ENCODE measurements at regions not wholly inside any gene's neighbourhood (a gene's known extent, or its start where the extent isn't known, plus 50 kb on each side); places are given as distances from the start of the nearest gene placed in this dataset.

DNA sequence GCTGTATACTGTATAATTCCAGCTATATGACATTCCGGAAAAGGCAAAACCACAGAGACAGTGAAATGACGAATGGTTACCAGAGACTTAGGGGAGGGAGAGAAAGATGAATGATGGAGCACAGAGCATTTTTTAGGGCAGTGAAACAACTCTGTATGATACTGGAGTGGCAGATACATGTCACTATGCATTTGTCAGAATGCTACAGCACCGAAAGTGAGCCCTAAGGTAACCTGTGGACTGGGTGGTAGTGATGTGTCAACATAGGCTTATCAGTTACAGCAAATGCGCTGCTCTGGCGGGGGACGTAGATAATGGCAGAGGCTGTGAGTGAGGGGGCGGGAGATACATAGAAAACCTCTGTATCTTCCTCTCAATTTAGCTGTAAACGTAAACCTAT is 201.3 kb upstream of the SSTR4 start:
- Histone ChIP-seq H3K9me3 (no peaks in the 10 kb centered on the region), H3F3A (replicated peaks; ENCODE audit: insufficient read depth) (no peaks in the 10 kb centered on the region), H3K4me3 (ENCODE audit: low read depth in 2 of 2, low read length in 1 of 2) (no peak overlapping the region), H3K9ac (no peak overlapping the region), H3K36me3 (replicated peaks in 1 of 2; ENCODE audit: control insufficient read depth in 1 of 2, insufficient read depth in 2 of 2, low read length in 1 of 2) (no peaks in the 10 kb centered on the region), H3K79me2 (ENCODE audit: insufficient read depth) (no peaks in the 10 kb centered on the region), H3K4me2 (0 out of 2 replicates have a peak overlapping the region, but pooled peaks have one; percentile 20), H2AFZ (ENCODE audit: low read depth) (no peak overlapping the region), H3K4me1 (ENCODE audit: control insufficient read depth in 1 of 2, insufficient read depth in 2 of 2, low read depth in 1 of 2, low read length in 1 of 2) (no peaks in the 10 kb centered on the region), H3K9me2 (no peaks in the 10 kb centered on the region), H4K20me1 (ENCODE audit: insufficient read depth) (no peaks in the 10 kb centered on the region), H3K27ac (ENCODE audit: low read depth in 2 of 2, low read length in 1 of 2) (no peak overlapping the region), H3K27me3 (ENCODE audit: insufficient read depth) (peaks cover 13% of the 10 kb centered on the region; the same call in 1 of the 2 replicates)
- 11% methylated on average over 8 of the region's 8 CpGs for WGBS (ENCODE audit: low lambda C conversion rate)
- no peak for DNase-seq
- ChIA-PET CTCF (no interaction called here), POLR2A (no interaction called here)
- no peak for TF ChIP-seq JUND (IDR thresholded peaks at IDR 0.05)
- TF ChIP-seq EP300 (IDR thresholded peaks at IDR 0.05; ENCODE audit: borderline replicate concordance in 1 of 2, low read depth in 1 of 2, low read length in 1 of 2), result no peak
- TF ChIP-seq RFX5 (IDR thresholded peaks at IDR 0.05; ENCODE audit: low read length), result no peak
- TF ChIP-seq SIN3A (IDR thresholded peaks at IDR 0.05; ENCODE audit: borderline replicate concordance, low read depth, low read length), result no peak
- TF ChIP-seq, protein P1, sequence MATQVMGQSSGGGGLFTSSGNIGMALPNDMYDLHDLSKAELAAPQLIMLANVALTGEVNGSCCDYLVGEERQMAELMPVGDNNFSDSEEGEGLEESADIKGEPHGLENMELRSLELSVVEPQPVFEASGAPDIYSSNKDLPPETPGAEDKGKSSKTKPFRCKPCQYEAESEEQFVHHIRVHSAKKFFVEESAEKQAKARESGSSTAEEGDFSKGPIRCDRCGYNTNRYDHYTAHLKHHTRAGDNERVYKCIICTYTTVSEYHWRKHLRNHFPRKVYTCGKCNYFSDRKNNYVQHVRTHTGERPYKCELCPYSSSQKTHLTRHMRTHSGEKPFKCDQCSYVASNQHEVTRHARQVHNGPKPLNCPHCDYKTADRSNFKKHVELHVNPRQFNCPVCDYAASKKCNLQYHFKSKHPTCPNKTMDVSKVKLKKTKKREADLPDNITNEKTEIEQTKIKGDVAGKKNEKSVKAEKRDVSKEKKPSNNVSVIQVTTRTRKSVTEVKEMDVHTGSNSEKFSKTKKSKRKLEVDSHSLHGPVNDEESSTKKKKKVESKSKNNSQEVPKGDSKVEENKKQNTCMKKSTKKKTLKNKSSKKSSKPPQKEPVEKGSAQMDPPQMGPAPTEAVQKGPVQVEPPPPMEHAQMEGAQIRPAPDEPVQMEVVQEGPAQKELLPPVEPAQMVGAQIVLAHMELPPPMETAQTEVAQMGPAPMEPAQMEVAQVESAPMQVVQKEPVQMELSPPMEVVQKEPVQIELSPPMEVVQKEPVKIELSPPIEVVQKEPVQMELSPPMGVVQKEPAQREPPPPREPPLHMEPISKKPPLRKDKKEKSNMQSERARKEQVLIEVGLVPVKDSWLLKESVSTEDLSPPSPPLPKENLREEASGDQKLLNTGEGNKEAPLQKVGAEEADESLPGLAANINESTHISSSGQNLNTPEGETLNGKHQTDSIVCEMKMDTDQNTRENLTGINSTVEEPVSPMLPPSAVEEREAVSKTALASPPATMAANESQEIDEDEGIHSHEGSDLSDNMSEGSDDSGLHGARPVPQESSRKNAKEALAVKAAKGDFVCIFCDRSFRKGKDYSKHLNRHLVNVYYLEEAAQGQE (IDR thresholded peaks at IDR 0.05; ENCODE audit: low read depth, low read length), result no peak
- TF ChIP-seq, protein P2, sequence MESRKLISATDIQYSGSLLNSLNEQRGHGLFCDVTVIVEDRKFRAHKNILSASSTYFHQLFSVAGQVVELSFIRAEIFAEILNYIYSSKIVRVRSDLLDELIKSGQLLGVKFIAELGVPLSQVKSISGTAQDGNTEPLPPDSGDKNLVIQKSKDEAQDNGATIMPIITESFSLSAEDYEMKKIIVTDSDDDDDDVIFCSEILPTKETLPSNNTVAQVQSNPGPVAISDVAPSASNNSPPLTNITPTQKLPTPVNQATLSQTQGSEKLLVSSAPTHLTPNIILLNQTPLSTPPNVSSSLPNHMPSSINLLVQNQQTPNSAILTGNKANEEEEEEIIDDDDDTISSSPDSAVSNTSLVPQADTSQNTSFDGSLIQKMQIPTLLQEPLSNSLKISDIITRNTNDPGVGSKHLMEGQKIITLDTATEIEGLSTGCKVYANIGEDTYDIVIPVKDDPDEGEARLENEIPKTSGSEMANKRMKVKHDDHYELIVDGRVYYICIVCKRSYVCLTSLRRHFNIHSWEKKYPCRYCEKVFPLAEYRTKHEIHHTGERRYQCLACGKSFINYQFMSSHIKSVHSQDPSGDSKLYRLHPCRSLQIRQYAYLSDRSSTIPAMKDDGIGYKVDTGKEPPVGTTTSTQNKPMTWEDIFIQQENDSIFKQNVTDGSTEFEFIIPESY (IDR thresholded peaks at IDR 0.05; ENCODE audit: borderline replicate concordance, low read depth), result no peak
- no peak for TF ChIP-seq GABPA (IDR thresholded peaks at IDR 0.05; ENCODE audit: low read depth)
- TF ChIP-seq MXI1 (IDR thresholded peaks at IDR 0.05; ENCODE audit: low read depth, low read length), result no peak
- TF ChIP-seq, protein P3, sequence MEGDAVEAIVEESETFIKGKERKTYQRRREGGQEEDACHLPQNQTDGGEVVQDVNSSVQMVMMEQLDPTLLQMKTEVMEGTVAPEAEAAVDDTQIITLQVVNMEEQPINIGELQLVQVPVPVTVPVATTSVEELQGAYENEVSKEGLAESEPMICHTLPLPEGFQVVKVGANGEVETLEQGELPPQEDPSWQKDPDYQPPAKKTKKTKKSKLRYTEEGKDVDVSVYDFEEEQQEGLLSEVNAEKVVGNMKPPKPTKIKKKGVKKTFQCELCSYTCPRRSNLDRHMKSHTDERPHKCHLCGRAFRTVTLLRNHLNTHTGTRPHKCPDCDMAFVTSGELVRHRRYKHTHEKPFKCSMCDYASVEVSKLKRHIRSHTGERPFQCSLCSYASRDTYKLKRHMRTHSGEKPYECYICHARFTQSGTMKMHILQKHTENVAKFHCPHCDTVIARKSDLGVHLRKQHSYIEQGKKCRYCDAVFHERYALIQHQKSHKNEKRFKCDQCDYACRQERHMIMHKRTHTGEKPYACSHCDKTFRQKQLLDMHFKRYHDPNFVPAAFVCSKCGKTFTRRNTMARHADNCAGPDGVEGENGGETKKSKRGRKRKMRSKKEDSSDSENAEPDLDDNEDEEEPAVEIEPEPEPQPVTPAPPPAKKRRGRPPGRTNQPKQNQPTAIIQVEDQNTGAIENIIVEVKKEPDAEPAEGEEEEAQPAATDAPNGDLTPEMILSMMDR (IDR thresholded peaks at IDR 0.05), result no peak
- no peak for TF ChIP-seq SMC3 (IDR thresholded peaks at IDR 0.05; ENCODE audit: low read depth, low read length)
- TF ChIP-seq, protein P4, sequence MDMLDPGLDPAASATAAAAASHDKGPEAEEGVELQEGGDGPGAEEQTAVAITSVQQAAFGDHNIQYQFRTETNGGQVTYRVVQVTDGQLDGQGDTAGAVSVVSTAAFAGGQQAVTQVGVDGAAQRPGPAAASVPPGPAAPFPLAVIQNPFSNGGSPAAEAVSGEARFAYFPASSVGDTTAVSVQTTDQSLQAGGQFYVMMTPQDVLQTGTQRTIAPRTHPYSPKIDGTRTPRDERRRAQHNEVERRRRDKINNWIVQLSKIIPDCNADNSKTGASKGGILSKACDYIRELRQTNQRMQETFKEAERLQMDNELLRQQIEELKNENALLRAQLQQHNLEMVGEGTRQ (IDR thresholded peaks at IDR 0.05; ENCODE audit: borderline replicate concordance, low read depth, low read length), result no peak
- no peak for TF ChIP-seq FOSL2 (IDR thresholded peaks at IDR 0.05; ENCODE audit: borderline replicate concordance, low read depth)
- TF ChIP-seq EZH2phosphoT487 (IDR thresholded peaks at IDR 0.05; ENCODE audit: borderline replicate concordance, low read depth), result no peak
- no peak for TF ChIP-seq RXRA (IDR thresholded peaks at IDR 0.05; ENCODE audit: borderline replicate concordance, low read depth)
- no peak for TF ChIP-seq CHD2 (IDR thresholded peaks at IDR 0.05; ENCODE audit: low read length, partially characterized antibody)
- TF ChIP-seq, protein P5, sequence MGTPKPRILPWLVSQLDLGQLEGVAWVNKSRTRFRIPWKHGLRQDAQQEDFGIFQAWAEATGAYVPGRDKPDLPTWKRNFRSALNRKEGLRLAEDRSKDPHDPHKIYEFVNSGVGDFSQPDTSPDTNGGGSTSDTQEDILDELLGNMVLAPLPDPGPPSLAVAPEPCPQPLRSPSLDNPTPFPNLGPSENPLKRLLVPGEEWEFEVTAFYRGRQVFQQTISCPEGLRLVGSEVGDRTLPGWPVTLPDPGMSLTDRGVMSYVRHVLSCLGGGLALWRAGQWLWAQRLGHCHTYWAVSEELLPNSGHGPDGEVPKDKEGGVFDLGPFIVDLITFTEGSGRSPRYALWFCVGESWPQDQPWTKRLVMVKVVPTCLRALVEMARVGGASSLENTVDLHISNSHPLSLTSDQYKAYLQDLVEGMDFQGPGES (IDR thresholded peaks at IDR 0.05; ENCODE audit: low read depth, low read length), result no peak
- no peak for TF ChIP-seq TEAD4 (IDR thresholded peaks at IDR 0.05; ENCODE audit: borderline replicate concordance, insufficient read depth)
- TF ChIP-seq TAF1 (IDR thresholded peaks at IDR 0.05; ENCODE audit: borderline replicate concordance, low read depth, low read length), result no peak

Data from SK-N-SH (cell line).